Lower leg skin (tissue), 4 donors: ENCODE measurements at regions not wholly inside any gene's neighbourhood (a gene's known extent, or its start where the extent isn't known, plus 50 kb on each side); places are given as distances from the start of the nearest gene placed in this dataset.

ENCODE experiments used
- DNase-seq, 2 donors: peaks; one replicate each; pipeline ENCODE4 v3.0.0-alpha.2; 2019; ENCODE audit warnings: low spot score in 2 of 2
- H3K4me3 ChIP-seq: fragments of 200-600 bp; sonication (generic); 2 replicates; pipeline ENCODE4 v1.5.1; 2017; ENCODE audit warnings: mild to moderate bottlenecking, low read depth; ENCODE audit not compliant: poor library complexity, severe bottlenecking
- CTCF ChIP-seq, 3 donors: fragments of 450-650 bp; IDR thresholded peaks; one replicate each; pipeline ENCODE4 v1.5.1; 2016; ENCODE audit warnings: antibody characterized with exemption in 3 of 3, mild to moderate bottlenecking in 3 of 3, moderate library complexity in 2 of 3
- POLR2A ChIP-seq, 2 donors: fragments of 450-650 bp; IDR thresholded peaks; one replicate each; pipeline ENCODE4 v1.6.1; 2016 to 2017; ENCODE audit warnings: antibody characterized with exemption in 2 of 2, mild to moderate bottlenecking in 1 of 2, moderate library complexity in 1 of 2
- WGBS, 2 donors: methylation state at CpG; one replicate each; pipeline ENCODE4 v1.1.5; 2018; 5-methylcytosine and 5-hydroxymethylcytosine counted together
- intact Hi-C: fragments of 100-400 bp; cut with DNase I; formaldehyde crosslinking; loops from one replicate; pipeline ENCODE4 v1.15.0; 2023; ENCODE audit warnings: low total_unique reads

- 89 to 98% methylated on average over 4 of the region's 4 CpGs for whole genome bisulfite sequencing, 2 donors
- no peak for TF ChIP-seq POLR2A (IDR thresholded peaks at IDR 0.05)
- TF ChIP-seq CTCF (IDR thresholded peaks at IDR 0.05): no peak
- no peak for DNase-seq
Measured at GRCh38 chr4:135371137-135371536, 1169.5 kb upstream of the PABPC4L start.

DNA sequence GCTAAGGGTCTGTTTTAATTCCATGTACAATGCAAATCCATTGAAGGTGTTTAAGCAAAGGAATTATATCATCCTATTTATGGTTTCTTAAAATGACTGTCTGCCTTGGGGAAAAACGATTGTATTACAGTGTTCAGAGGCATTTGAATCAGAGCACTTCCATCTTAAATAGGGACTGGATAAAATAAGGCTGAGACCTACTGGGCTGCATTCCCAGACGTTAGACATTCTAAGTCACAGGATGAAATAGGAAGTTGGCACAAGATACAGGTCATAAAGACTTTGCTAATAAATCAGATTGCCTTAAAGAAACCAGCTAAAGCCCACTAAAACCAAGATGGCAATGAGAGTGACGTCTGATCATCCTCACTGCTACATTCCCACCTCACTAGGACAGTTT lies 1167.2 kb upstream of the PABPC4L start:
- TF ChIP-seq CTCF (IDR thresholded peaks at IDR 0.05): no peak
- no peak for TF ChIP-seq POLR2A (IDR thresholded peaks at IDR 0.05)
- WGBS, 2 donors: 39 to 46% methylated on average over 3 of the region's 3 CpGs
- no peak overlapping the region for H3K4me3 ChIP-seq
- intact Hi-C loops: no loop called here
- DNase-seq: no peak

More at GRCh38 chr4:135371137-135371536, 1169.5 kb upstream of the PABPC4L start:
- H3K4me3 ChIP-seq: no peak overlapping the region
- intact Hi-C loops: no loop called here

DNA sequence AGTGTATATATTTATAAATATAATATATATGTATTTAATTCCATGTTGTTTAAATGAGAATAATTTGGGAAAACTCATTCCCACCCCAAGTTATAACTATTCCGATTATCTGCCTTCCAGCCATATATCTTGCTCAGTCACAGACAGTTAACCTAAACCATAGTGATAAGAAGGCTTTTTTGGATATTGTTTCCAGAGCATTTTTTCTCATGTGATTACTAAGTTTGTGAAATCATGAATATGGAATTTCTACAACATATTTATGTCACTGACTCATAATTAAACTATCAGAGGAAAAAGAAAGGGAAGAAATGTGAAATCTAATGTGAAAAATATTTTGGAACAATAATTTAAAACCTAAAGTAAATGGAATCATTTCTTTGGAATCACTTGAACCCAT lies 1163.5 kb upstream of the PABPC4L start:
- H3K4me3 ChIP-seq: no peak overlapping the region
- WGBS, 2 donors: 70 to 71% methylated on average over 1 of the region's 1 CpG
- intact Hi-C loops: no loop called here
- TF ChIP-seq CTCF (IDR thresholded peaks at IDR 0.05): no peak
- TF ChIP-seq POLR2A (IDR thresholded peaks at IDR 0.05): no peak
- DNase-seq: no peak

DNA sequence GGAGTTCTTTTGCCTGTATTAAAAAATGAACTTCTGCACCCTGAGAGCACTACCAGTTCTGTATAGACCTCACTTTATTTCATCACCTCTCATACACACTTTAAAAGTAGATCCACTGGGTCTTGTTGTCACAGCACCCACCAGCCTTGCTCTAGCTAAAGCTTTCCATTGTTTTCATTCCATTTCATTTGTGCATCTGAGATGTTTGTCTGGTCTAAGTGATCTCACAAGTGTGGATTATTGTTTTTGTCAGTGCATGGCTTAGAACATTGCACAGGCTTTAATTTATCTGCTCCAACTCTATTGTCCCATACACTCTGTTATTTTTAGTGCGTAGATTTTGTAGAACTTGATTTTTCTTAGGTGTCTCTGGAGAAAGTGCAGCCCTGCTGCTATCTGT lies 1157.5 kb upstream of the PABPC4L start:
- TF ChIP-seq CTCF (IDR thresholded peaks at IDR 0.05) (no peak), POLR2A (IDR thresholded peaks at IDR 0.05) (no peak)
- H3K4me3 ChIP-seq: no peak overlapping the region
- 88 to 97% methylated on average over 1 of the region's 1 CpG for WGBS, 2 donors
- no peak for DNase-seq
- intact Hi-C loops: no loop called here

- intact Hi-C loops: no loop called here
Measured at GRCh38 chr4:135357091-135357490, 1155.5 kb upstream of the PABPC4L start.

More at GRCh38 chr4:135357091-135357490, 1155.5 kb upstream of the PABPC4L start:
- TF ChIP-seq CTCF (IDR thresholded peaks at IDR 0.05) (no peak), POLR2A (IDR thresholded peaks at IDR 0.05) (no peak)
- DNase-seq: no peak
- H3K4me3 ChIP-seq: no peak overlapping the region
- WGBS, 2 donors: 31 to 38% methylated on average over 1 of the region's 1 CpG
